ENCODE measurements at regions not wholly inside any gene's neighbourhood (a gene's known extent, or its start where the extent isn't known, plus 50 kb on each side); places are given as distances from the start of the nearest gene placed in this dataset.

DNA sequence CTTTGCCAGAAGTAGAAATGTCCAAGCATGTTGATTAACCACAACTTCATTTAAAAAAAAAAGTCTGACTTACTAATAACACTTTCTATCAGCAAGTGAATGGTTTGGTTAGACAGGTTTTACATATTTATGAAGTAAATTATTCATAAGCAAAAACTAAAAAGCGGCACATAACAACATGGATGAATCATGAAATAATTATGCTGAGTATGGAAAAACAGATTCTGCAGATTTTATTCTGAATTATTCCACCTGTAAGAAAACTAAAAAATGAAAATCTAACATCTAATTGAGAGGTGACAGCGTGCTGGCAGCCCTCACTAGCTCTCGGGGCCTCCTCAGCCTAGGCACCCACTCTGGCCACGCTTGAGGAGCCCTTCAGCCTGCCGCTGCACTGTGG is 173.5 kb downstream of the ADAM29 start:
- Mint-ChIP-seq H3K27ac (no peak overlapping the region), H3K9me3 (peaks cover 35% of the 10 kb centered on the region), H3K27me3 (ENCODE audit: insufficient read depth, low read depth, poor library complexity) (no peaks in the 10 kb centered on the region), H3K4me3 (no peak overlapping the region), H3K4me1 (no peaks in the 10 kb centered on the region), H3K36me3 (ENCODE audit: low read depth) (peaks cover 16% of the 10 kb centered on the region; the same call in 2 of the 3 replicates)
- Histone ChIP-seq H3K79me2 (replicated peaks; ENCODE audit: insufficient read depth) (no peaks in the 10 kb centered on the region), H3K27me3 (ENCODE audit: insufficient read depth) (no peaks in the 10 kb centered on the region), H3K27ac (ENCODE audit: low read depth) (no peak overlapping the region), H3F3A (replicated peaks; ENCODE audit: low read depth) (no peaks in the 10 kb centered on the region), H3K36me3 (ENCODE audit: insufficient read depth) (no peaks in the 10 kb centered on the region), H3K9me2 (ENCODE audit: insufficient read depth) (no peaks in the 10 kb centered on the region), H2AFZ (no peak overlapping the region), H3K4me1 (ENCODE audit: insufficient read depth) (no peaks in the 10 kb centered on the region), H4K20me1 (replicated peaks; ENCODE audit: insufficient read depth) (no peaks in the 10 kb centered on the region), H3K4me2 (no peak overlapping the region), H3K4me3 (no peak overlapping the region)
- DNase-seq (ENCODE audit: low spot score) (no peak), ATAC-seq (no peak)
- TF ChIP-seq, protein P1, sequence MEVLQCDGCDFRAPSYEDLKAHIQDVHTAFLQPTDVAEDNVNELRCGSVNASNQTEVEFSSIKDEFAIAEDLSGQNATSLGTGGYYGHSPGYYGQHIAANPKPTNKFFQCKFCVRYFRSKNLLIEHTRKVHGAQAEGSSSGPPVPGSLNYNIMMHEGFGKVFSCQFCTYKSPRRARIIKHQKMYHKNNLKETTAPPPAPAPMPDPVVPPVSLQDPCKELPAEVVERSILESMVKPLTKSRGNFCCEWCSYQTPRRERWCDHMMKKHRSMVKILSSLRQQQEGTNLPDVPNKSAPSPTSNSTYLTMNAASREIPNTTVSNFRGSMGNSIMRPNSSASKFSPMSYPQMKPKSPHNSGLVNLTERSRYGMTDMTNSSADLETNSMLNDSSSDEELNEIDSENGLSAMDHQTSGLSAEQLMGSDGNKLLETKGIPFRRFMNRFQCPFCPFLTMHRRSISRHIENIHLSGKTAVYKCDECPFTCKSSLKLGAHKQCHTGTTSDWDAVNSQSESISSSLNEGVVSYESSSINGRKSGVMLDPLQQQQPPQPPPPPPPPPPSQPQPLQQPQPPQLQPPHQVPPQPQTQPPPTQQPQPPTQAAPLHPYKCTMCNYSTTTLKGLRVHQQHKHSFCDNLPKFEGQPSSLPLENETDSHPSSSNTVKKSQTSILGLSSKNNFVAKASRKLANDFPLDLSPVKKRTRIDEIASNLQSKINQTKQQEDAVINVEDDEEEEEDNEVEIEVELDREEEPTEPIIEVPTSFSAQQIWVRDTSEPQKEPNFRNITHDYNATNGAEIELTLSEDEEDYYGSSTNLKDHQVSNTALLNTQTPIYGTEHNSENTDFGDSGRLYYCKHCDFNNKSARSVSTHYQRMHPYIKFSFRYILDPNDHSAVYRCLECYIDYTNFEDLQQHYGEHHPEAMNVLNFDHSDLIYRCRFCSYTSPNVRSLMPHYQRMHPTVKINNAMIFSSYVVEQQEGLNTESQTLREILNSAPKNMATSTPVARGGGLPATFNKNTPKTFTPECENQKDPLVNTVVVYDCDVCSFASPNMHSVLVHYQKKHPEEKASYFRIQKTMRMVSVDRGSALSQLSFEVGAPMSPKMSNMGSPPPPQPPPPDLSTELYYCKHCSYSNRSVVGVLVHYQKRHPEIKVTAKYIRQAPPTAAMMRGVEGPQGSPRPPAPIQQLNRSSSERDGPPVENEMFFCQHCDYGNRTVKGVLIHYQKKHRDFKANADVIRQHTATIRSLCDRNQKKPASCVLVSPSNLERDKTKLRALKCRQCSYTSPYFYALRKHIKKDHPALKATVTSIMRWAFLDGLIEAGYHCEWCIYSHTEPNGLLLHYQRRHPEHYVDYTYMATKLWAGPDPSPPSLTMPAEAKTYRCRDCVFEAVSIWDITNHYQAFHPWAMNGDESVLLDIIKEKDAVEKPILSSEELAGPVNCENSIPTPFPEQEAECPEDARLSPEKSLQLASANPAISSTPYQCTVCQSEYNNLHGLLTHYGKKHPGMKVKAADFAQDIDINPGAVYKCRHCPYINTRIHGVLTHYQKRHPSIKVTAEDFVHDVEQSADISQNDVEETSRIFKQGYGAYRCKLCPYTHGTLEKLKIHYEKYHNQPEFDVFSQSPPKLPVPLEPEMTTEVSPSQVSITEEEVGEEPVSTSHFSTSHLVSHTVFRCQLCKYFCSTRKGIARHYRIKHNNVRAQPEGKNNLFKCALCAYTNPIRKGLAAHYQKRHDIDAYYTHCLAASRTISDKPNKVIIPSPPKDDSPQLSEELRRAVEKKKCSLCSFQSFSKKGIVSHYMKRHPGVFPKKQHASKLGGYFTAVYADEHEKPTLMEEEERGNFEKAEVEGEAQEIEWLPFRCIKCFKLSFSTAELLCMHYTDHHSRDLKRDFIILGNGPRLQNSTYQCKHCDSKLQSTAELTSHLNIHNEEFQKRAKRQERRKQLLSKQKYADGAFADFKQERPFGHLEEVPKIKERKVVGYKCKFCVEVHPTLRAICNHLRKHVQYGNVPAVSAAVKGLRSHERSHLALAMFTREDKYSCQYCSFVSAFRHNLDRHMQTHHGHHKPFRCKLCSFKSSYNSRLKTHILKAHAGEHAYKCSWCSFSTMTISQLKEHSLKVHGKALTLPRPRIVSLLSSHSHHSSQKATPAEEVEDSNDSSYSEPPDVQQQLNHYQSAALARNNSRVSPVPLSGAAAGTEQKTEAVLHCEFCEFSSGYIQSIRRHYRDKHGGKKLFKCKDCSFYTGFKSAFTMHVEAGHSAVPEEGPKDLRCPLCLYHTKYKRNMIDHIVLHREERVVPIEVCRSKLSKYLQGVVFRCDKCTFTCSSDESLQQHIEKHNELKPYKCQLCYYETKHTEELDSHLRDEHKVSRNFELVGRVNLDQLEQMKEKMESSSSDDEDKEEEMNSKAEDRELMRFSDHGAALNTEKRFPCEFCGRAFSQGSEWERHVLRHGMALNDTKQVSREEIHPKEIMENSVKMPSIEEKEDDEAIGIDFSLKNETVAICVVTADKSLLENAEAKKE (CRISPR knock-in tag; IDR thresholded peaks at IDR 0.05): no peak
- TF ChIP-seq NANOG (IDR thresholded peaks at IDR 0.05; ENCODE audit: borderline replicate concordance) (no peak), ETS1 (IDR thresholded peaks at IDR 0.05) (no peak), EZH2 (IDR thresholded peaks at IDR 0.05; ENCODE audit: low read depth, unreplicated experiment) (no peak), EZH2phosphoT487 (IDR thresholded peaks at IDR 0.05; ENCODE audit: unreplicated experiment) (no peak), CREB1 (CRISPR knock-in tag; IDR thresholded peaks at IDR 0.05; ENCODE audit: low read depth) (no peak), JUNB (IDR thresholded peaks at IDR 0.05; ENCODE audit: unreplicated experiment) (no peak), ZNF114 (CRISPR knock-in tag; IDR thresholded peaks at IDR 0.05) (no peak), ZNF331 (CRISPR knock-in tag; IDR thresholded peaks at IDR 0.05; ENCODE audit: low read depth) (no peak), REST (IDR thresholded peaks at IDR 0.05; ENCODE audit: unreplicated experiment) (no peak), POLR2AphosphoS5 (IDR thresholded peaks at IDR 0.05; ENCODE audit: low read depth) (no peak), STAT1 (IDR thresholded peaks at IDR 0.05; ENCODE audit: unreplicated experiment) (no peak)
- TF ChIP-seq, protein P2, sequence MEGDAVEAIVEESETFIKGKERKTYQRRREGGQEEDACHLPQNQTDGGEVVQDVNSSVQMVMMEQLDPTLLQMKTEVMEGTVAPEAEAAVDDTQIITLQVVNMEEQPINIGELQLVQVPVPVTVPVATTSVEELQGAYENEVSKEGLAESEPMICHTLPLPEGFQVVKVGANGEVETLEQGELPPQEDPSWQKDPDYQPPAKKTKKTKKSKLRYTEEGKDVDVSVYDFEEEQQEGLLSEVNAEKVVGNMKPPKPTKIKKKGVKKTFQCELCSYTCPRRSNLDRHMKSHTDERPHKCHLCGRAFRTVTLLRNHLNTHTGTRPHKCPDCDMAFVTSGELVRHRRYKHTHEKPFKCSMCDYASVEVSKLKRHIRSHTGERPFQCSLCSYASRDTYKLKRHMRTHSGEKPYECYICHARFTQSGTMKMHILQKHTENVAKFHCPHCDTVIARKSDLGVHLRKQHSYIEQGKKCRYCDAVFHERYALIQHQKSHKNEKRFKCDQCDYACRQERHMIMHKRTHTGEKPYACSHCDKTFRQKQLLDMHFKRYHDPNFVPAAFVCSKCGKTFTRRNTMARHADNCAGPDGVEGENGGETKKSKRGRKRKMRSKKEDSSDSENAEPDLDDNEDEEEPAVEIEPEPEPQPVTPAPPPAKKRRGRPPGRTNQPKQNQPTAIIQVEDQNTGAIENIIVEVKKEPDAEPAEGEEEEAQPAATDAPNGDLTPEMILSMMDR (conservative IDR thresholded peaks at IDR 0.05; ENCODE audit: low read depth in 2 of 2): no peak

Measured in GM23338 (cell line).